ENCODE measurements at regions not wholly inside any gene's neighbourhood (a gene's known extent, or its start where the extent isn't known, plus 50 kb on each side); places are given as distances from the start of the nearest gene placed in this dataset.

- no peak for TF ChIP-seq GABPA (IDR thresholded peaks at IDR 0.05 in 1 of 2, conservative IDR thresholded peaks at IDR 0.05 in 1 of 2)
Measured at GRCh38 chr6:135637701-135638100, 140.2 kb upstream of the AHI1 start (continued).

- H3K4me1 ChIP-seq (ENCODE audit: control insufficient read depth in 4 of 4, insufficient read depth in 4 of 4, low read length in 3 of 4), result no peaks in the 10 kb centered on the region
- 89% methylated on average over 2 of the region's 2 CpGs for WGBS
- no peaks in the 10 kb centered on the region for H3K27me3 ChIP-seq (ENCODE audit: control insufficient read depth in 4 of 4, insufficient read depth in 4 of 4, low read length in 3 of 4)
- no peak for TF ChIP-seq HNF4A (conservative IDR thresholded peaks at IDR 0.05)
- no peak for TF ChIP-seq REST (IDR thresholded peaks at IDR 0.05)
- no peak for TF ChIP-seq RAD21 (IDR thresholded peaks at IDR 0.05)
- no peak for TF ChIP-seq ZBTB33 (IDR thresholded peaks at IDR 0.05)
- TF ChIP-seq MAX (IDR thresholded peaks at IDR 0.05), result no peak
- TF ChIP-seq GABPA (IDR thresholded peaks at IDR 0.05 in 1 of 2, conservative IDR thresholded peaks at IDR 0.05 in 1 of 2), result no peak
- no peak for TF ChIP-seq FOXA2 (IDR thresholded peaks at IDR 0.05)
- TF ChIP-seq JUND (IDR thresholded peaks at IDR 0.05), result no peak
- TF ChIP-seq RXRA (IDR thresholded peaks at IDR 0.05), result no peak
- no peak for TF ChIP-seq HNF4G (IDR thresholded peaks at IDR 0.05)
- TF ChIP-seq FOXA1 (IDR thresholded peaks at IDR 0.05), result no peak
- no peak for TF ChIP-seq NR2F2 (IDR thresholded peaks at IDR 0.05)
- no peak for TF ChIP-seq CTCF (IDR thresholded peaks at IDR 0.05; ENCODE audit: low read depth, low read length, missing input control)
- TF ChIP-seq SP1 (IDR thresholded peaks at IDR 0.05), result no peak
- TF ChIP-seq TAF1 (conservative IDR thresholded peaks at IDR 0.05), result no peak
- no peak overlapping the region for H3K4me3 ChIP-seq (ENCODE audit: low read depth in 1 of 3, low read length in 3 of 3)
- no peak for DNase-seq (ENCODE audit: low spot score)
- no peak overlapping the region for H3K9ac ChIP-seq (ENCODE audit: low read depth in 1 of 2, low read length in 2 of 2)
- no peak overlapping the region for H3K27ac ChIP-seq (ENCODE audit: low read depth in 1 of 2, low read length in 2 of 2)
- H3K9me3 ChIP-seq (ENCODE audit: control insufficient read depth in 4 of 4, low read length in 3 of 4), result no peaks in the 10 kb centered on the region
- H3K36me3 ChIP-seq (ENCODE audit: control insufficient read depth in 4 of 4, insufficient read depth in 3 of 4, low read depth in 1 of 4, low read length in 3 of 4), result no peaks in the 10 kb centered on the region
Measured at GRCh38 chr6:135638108-135638507, 140.6 kb upstream of the AHI1 start.

DNA sequence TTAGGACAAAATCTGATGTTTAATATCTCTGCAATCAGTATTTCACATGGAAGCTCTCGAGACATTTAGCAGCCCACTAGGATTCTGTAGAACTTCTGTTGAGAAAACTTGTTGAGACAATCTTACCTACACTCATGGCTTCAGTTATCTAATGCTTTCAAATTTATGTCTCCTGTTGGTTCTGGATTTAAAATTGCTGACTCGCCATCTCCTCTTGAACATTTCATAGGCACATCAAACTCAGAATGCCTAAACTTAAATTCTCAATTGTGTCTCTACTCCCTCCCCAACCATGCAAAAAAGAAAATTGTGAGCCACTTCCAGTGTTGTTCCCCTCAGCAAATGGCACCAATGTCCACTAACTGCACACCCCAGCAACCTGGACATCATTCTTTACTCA, 142.5 kb upstream of the AHI1 start:
- DNase-seq (ENCODE audit: low spot score), result no peak
- WGBS, result 95% methylated on average over 2 of the region's 2 CpGs
- TF ChIP-seq TAF1 (conservative IDR thresholded peaks at IDR 0.05) (no peak), MAX (IDR thresholded peaks at IDR 0.05) (no peak), HNF4G (IDR thresholded peaks at IDR 0.05) (no peak)
- no peak overlapping the region for H3K9ac ChIP-seq (ENCODE audit: low read depth in 1 of 2, low read length in 2 of 2)
- H3K4me1 ChIP-seq (ENCODE audit: control insufficient read depth in 4 of 4, insufficient read depth in 4 of 4, low read length in 3 of 4), result no peaks in the 10 kb centered on the region
- H3K9me3 ChIP-seq (ENCODE audit: control insufficient read depth in 4 of 4, low read length in 3 of 4), result no peaks in the 10 kb centered on the region
- no peak overlapping the region for H3K27ac ChIP-seq (ENCODE audit: low read depth in 1 of 2, low read length in 2 of 2)
- H3K27me3 ChIP-seq (ENCODE audit: control insufficient read depth in 4 of 4, insufficient read depth in 4 of 4, low read length in 3 of 4), result no peaks in the 10 kb centered on the region
- no peak overlapping the region for H3K4me3 ChIP-seq (ENCODE audit: low read depth in 1 of 3, low read length in 3 of 3)
- no peaks in the 10 kb centered on the region for H3K36me3 ChIP-seq (ENCODE audit: control insufficient read depth in 4 of 4, insufficient read depth in 3 of 4, low read depth in 1 of 4, low read length in 3 of 4)
